Stimulated activated naive CD8-positive, alpha-beta T cell treated with anti-CD3 and anti-CD28 coated beads, Interleukin-15, Interleukin-2, amounts not matched to agents 100 ng/mL and 50 ng/mL, for 24 hours (primary cell): ENCODE measurements at regions not wholly inside any gene's neighbourhood (a gene's known extent, or its start where the extent isn't known, plus 50 kb on each side); places are given as distances from the start of the nearest gene placed in this dataset.

Experiments
- H3K27ac Mint-ChIP-seq: one replicate; pipeline ENCODE4 v1.8.0; 2021; ENCODE audit warnings: mild to moderate bottlenecking, mixed read lengths
- H3K27me3 Mint-ChIP-seq: one replicate; pipeline ENCODE4 v1.8.0; 2021; ENCODE audit warnings: mixed read lengths
- H3K36me3 Mint-ChIP-seq: one replicate; pipeline ENCODE4 v1.8.0; 2021; ENCODE audit warnings: low read depth, mixed read lengths
- H3K4me1 Mint-ChIP-seq: one replicate; pipeline ENCODE4 v1.8.0; 2021; ENCODE audit warnings: low read depth, mixed read lengths
- H3K4me3 Mint-ChIP-seq: one replicate; pipeline ENCODE4 v1.8.0; 2021; ENCODE audit warnings: mild to moderate bottlenecking, mixed read lengths
- H3K9me3 Mint-ChIP-seq: one replicate; pipeline ENCODE4 v1.8.0; 2021; ENCODE audit warnings: mixed read lengths

DNA sequence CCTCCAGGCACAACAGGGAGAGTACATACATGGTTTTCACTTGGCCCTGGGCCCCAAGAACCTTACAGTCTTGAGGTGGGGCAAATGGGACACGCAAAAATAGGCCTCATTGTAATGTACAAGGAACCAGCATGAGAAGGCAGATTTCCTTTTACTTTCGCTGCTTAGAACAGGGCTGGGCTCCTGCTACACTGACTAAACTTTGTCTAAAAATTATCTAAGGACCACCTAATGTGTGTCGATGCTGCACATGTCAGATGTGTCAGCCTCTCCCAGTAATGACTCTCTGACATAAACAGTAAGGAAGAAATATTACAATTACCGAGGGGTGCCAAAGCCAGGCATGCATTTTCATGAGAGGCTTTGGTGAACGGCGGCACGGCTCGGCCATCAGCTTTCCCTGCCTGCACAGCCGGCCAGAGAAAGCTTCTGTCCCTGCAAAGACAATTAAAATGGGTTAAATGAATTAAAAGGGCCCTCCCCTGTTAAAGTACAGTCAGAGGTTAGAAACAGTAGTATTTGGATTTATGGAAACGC is 224.2 kb upstream of the IRX3 start:
- H3K27ac Mint-ChIP-seq = no peak overlapping the region
- H3K9me3 Mint-ChIP-seq = no peaks in the 10 kb centered on the region
- no peak overlapping the region for H3K4me3 Mint-ChIP-seq
- peaks cover 12% of the 10 kb centered on the region for H3K27me3 Mint-ChIP-seq
- H3K4me1 Mint-ChIP-seq = no peaks in the 10 kb centered on the region
- H3K36me3 Mint-ChIP-seq = no peaks in the 10 kb centered on the region

DNA sequence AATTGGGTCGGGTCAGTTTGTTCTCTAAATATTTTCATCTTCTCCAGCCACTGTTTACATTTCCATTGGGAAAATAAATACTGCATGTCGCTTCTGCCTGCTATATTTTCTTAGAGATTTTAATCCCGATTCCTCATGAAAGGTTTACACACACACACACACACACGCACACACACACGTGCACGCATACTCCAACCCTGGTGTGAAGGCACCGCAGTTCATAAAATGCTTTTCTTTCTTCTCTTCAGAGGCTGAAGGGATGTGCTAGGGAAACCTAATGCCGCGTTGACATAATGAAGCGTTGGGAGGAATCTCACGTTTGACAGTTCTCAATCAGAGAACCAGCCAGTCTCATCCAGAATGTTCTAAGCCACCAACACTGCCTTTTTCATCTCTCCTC is 222.9 kb upstream of the IRX3 start:
- Mint-ChIP-seq H3K4me3 (no peak overlapping the region), H3K27ac (no peak overlapping the region), H3K9me3 (no peaks in the 10 kb centered on the region), H3K27me3 (peaks cover 24% of the 10 kb centered on the region), H3K4me1 (no peaks in the 10 kb centered on the region), H3K36me3 (no peaks in the 10 kb centered on the region)

DNA sequence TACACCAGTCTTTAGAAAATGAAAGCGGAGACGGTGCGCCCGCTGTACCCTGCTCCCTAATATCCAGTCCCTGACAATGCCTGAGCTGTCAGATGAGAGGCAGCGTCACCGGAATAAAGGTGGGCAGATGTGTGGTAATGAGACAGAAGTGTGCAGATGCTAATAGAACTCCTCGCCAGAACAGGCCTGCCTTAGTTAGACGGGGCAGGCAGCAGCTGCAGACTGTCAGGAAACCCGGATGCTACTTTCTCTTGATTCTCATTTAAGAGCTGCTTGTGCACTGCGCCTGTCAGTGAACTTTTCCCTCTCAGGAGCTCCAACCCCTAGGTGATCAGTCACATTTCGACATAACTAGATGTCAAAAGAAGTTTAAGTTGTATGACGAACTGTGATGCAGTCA is 221.8 kb upstream of the IRX3 start:
- Mint-ChIP-seq H3K27me3 (peaks cover 32% of the 10 kb centered on the region), H3K4me3 (no peak overlapping the region), H3K27ac (no peak overlapping the region), H3K9me3 (no peaks in the 10 kb centered on the region), H3K36me3 (no peaks in the 10 kb centered on the region), H3K4me1 (no peaks in the 10 kb centered on the region)

- no peaks in the 10 kb centered on the region for H3K9me3 Mint-ChIP-seq
- H3K27me3 Mint-ChIP-seq = peaks cover 34% of the 10 kb centered on the region
- H3K4me3 Mint-ChIP-seq = no peak overlapping the region
Measured at GRCh38 chr16:54506741-54507500, 220.3 kb upstream of the IRX3 start.

DNA sequence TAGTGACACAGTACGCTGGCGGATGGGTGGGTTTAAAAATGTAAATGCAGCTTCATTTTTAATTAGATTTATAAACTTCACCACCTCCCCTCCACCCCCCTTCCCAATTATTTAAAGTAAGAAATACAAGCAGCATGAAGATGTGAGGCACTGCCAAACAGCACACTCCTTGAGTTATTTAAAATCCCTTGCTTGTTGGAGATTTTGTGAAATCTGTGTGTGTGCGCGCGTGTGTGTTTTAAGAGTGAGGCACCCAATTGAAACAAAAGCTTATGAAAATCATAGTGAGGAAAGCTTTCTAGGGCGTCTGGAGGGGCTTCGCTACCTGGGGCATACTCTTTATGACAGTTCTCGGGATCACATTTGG is 219.6 kb upstream of the IRX3 start:
- H3K9me3 Mint-ChIP-seq = no peaks in the 10 kb centered on the region
- H3K36me3 Mint-ChIP-seq = no peaks in the 10 kb centered on the region
- H3K4me3 Mint-ChIP-seq = no peak overlapping the region
- H3K27ac Mint-ChIP-seq = no peak overlapping the region
- no peaks in the 10 kb centered on the region for H3K4me1 Mint-ChIP-seq
- H3K27me3 Mint-ChIP-seq = peaks cover 34% of the 10 kb centered on the region

More at GRCh38 chr16:54506741-54507500, 220.3 kb upstream of the IRX3 start:
- Mint-ChIP-seq H3K4me1 (no peaks in the 10 kb centered on the region), H3K27ac (no peak overlapping the region), H3K36me3 (no peaks in the 10 kb centered on the region)

DNA sequence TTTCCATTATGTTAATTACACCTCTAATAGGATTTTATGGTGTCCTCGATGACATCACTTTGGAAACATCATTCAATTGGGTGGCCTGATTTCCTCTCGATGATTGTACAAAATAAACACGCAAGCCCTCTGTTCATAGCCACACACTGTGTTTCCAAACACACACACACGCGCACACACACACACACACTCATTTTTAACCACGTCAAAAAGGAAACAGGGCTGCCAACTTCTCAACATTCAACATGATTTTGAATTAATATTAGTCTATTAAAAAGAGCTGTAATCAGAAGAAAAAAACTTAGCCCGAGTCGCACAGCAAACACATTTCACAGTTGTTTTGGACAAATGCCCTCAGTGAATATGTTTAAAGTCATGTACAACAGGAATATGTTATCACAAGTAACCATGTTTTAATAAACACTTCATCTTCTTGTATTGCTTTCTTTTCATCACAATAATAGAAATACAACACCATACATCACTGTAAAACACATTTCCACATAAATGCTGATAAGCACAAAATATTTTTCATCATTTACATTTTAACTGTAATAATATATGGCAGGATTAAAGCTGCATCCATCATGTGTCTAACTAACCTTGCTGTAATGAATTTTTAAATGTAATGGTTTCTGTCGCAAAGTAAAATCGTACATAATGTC is 219.1 kb upstream of the IRX3 start:
- H3K27me3 Mint-ChIP-seq = peaks cover 34% of the 10 kb centered on the region
- H3K27ac Mint-ChIP-seq = no peak overlapping the region
- H3K9me3 Mint-ChIP-seq = no peaks in the 10 kb centered on the region
- H3K36me3 Mint-ChIP-seq = no peaks in the 10 kb centered on the region
- no peak overlapping the region for H3K4me3 Mint-ChIP-seq
- no peaks in the 10 kb centered on the region for H3K4me1 Mint-ChIP-seq

DNA sequence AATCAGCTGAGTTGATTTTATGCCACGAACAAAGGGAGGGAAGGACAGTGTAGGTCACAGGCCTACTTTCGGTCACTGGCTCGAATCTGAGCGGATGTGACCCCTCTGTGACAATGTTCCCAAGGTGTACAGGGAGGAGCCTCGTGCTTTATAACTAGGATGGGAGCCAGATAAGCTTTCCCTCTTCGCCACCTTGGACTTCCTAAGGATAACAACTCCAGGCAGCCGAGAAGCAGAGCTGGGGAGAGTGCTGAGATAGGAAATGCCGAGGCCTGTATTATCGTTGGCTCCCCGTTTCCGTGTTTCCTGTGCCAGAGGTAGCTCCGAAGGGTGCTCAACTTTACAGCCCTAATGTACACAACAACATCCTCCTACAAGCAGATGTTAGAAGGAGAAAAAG is 217.8 kb upstream of the IRX3 start:
- Mint-ChIP-seq H3K4me3 (no peak overlapping the region), H3K9me3 (no peaks in the 10 kb centered on the region), H3K27ac (no peak overlapping the region), H3K4me1 (no peaks in the 10 kb centered on the region), H3K36me3 (no peaks in the 10 kb centered on the region), H3K27me3 (peaks cover 34% of the 10 kb centered on the region)

DNA sequence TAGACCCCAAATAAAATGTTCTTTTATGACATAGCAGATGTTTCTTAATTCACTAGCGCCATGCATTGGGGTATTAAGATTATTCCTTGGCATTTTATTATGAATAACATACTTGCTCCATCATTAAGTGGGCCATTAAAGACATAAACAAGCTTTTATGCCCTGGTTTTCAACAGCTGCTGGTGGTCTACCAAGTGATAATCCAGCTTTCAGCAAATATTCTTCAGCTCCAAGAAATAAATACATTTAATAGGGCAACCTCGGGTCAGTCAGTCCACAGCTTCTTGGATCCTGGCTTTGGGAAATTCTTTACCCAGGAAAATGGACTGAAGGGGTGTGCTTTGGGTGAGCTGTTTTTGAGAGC is 217.3 kb upstream of the IRX3 start:
- Mint-ChIP-seq H3K4me1 (no peaks in the 10 kb centered on the region), H3K9me3 (no peaks in the 10 kb centered on the region), H3K36me3 (no peaks in the 10 kb centered on the region), H3K27ac (no peak overlapping the region), H3K4me3 (no peak overlapping the region), H3K27me3 (peaks cover 34% of the 10 kb centered on the region)

GRCh38 chr16:54503011-54503855 is 216.6 kb upstream of the IRX3 start:
- H3K4me3 Mint-ChIP-seq = no peak overlapping the region
- H3K4me1 Mint-ChIP-seq = no peaks in the 10 kb centered on the region
- H3K27me3 Mint-ChIP-seq = peaks cover 34% of the 10 kb centered on the region
- peaks cover 4% of the 10 kb centered on the region for H3K9me3 Mint-ChIP-seq
- no peaks in the 10 kb centered on the region for H3K36me3 Mint-ChIP-seq
- no peak overlapping the region for H3K27ac Mint-ChIP-seq

GRCh38 chr16:54501797-54502196 is 215.2 kb upstream of the IRX3 start:
- Mint-ChIP-seq H3K27ac (no peak overlapping the region), H3K36me3 (no peaks in the 10 kb centered on the region), H3K27me3 (peaks cover 32% of the 10 kb centered on the region), H3K4me3 (no peak overlapping the region), H3K9me3 (peaks cover 7% of the 10 kb centered on the region), H3K4me1 (no peaks in the 10 kb centered on the region)

DNA sequence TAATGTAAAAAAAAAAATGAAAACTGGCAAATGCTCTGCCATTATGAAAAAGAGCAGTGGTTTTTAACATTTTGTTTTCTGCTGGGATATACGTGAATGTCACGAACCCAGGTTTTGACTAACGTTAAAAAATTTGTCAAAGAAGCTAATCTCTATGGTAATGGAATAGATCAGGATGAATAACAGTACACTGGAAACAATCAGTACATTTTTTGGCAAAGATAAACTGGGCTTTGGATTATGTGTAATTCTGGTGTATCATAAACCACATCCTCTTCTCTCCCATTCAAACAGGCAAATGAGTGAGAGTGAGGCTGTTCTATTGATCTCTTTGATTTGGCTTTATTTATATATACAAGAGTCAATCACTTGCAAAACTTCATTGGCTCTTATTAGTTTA is 207.0 kb upstream of the IRX3 start:
- H3K27ac Mint-ChIP-seq = no peak overlapping the region
- H3K4me1 Mint-ChIP-seq = no peaks in the 10 kb centered on the region
- no peaks in the 10 kb centered on the region for H3K36me3 Mint-ChIP-seq
- H3K9me3 Mint-ChIP-seq = peaks cover 6% of the 10 kb centered on the region
- H3K27me3 Mint-ChIP-seq = peaks cover 5% of the 10 kb centered on the region
- no peak overlapping the region for H3K4me3 Mint-ChIP-seq

DNA sequence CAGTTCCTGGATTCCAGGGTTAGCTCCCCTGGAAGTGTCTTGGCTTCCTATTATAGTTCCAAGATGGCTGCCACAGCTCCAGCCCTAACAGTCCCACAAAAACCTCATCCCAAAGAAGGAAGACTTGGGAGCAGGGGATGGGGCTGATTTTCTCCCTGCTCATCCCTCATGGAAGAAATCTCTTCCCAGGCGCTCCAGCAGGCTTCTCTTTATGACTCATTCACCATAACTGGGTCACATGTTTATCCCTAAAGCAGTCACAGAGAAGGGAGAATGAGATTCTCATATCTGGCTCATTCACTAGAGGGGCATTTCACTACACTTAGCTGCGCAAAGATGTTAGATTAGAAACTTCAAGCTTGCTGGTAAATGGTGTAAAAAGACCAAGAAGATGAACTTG is 206.5 kb upstream of the IRX3 start:
- Mint-ChIP-seq H3K27ac (no peak overlapping the region), H3K27me3 (peaks cover 5% of the 10 kb centered on the region), H3K36me3 (no peaks in the 10 kb centered on the region), H3K9me3 (peaks cover 1% of the 10 kb centered on the region), H3K4me1 (no peaks in the 10 kb centered on the region), H3K4me3 (no peak overlapping the region)

GRCh38 chr16:54490112-54490488 is 203.5 kb upstream of the IRX3 start:
- Mint-ChIP-seq H3K27ac (no peak overlapping the region), H3K4me3 (no peak overlapping the region), H3K4me1 (no peaks in the 10 kb centered on the region), H3K9me3 (no peaks in the 10 kb centered on the region), H3K27me3 (peaks cover 5% of the 10 kb centered on the region), H3K36me3 (no peaks in the 10 kb centered on the region)

- H3K9me3 Mint-ChIP-seq = no peaks in the 10 kb centered on the region
- H3K36me3 Mint-ChIP-seq = no peaks in the 10 kb centered on the region
- no peak overlapping the region for H3K4me3 Mint-ChIP-seq
- H3K27me3 Mint-ChIP-seq = peaks cover 5% of the 10 kb centered on the region
- H3K27ac Mint-ChIP-seq = no peak overlapping the region
- no peaks in the 10 kb centered on the region for H3K4me1 Mint-ChIP-seq
Measured at GRCh38 chr16:54489225-54490111, 202.9 kb upstream of the IRX3 start.
